ENCODE measurements at regions not wholly inside any gene's neighbourhood (a gene's known extent, or its start where the extent isn't known, plus 50 kb on each side); places are given as distances from the start of the nearest gene placed in this dataset.

DNA sequence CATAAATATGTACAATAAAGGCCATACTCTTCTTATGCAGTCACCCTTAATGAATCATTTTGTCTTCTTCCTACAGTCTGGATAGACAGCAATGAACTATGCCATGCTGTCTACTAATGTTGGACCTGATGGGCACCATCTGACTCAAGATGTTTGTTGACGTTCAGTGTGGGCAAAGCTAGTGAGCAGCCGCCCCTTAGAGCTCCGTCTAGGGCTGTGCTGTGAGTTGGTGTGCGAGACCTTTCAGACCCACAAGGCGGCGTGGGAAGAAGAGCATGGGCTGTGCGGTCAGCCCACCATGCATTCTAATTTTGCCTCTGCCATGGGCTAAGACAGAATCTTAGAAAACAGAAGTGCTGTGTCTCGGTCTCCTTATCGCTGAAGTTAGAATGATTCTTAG lies 829.4 kb downstream of the QKI start:
- no peaks in the 10 kb centered on the region for H3K9me3 ChIP-seq (ENCODE audit: insufficient read depth, low read length)
- no peak overlapping the region for H3K4me3 ChIP-seq (ENCODE audit: low read length)
- H2AFZ ChIP-seq (ENCODE audit: low read depth, low read length): no peak overlapping the region
- no peak overlapping the region for H3K9ac ChIP-seq (ENCODE audit: low read length)
- H3K27me3 ChIP-seq (ENCODE audit: low read depth, low read length): no peaks in the 10 kb centered on the region
- H3K36me3 ChIP-seq (replicated peaks; ENCODE audit: low read depth, low read length): no peaks in the 10 kb centered on the region
- no peaks in the 10 kb centered on the region for H3K79me2 ChIP-seq (ENCODE audit: low read length)
- no peaks in the 10 kb centered on the region for H3K4me1 ChIP-seq (ENCODE audit: low read length)
- TF ChIP-seq EZH2phosphoT487 (IDR thresholded peaks at IDR 0.05; ENCODE audit: low read depth) (no peak), CTCF (IDR thresholded peaks at IDR 0.05; ENCODE audit: low read depth, low read length) (no peak)
- no peak overlapping the region for H3K4me2 ChIP-seq (ENCODE audit: low read length)
- H4K20me1 ChIP-seq (ENCODE audit: insufficient read depth, low read length): no peaks in the 10 kb centered on the region
- H3K27ac ChIP-seq (ENCODE audit: low read length): no peak overlapping the region

- Histone ChIP-seq H4K20me1 (ENCODE audit: insufficient read depth, low read length) (no peaks in the 10 kb centered on the region), H3K4me2 (ENCODE audit: low read length) (no peak overlapping the region), H3K9me3 (ENCODE audit: insufficient read depth, low read length) (no peaks in the 10 kb centered on the region), H3K4me1 (ENCODE audit: low read length) (no peaks in the 10 kb centered on the region), H3K79me2 (ENCODE audit: low read length) (no peaks in the 10 kb centered on the region), H2AFZ (ENCODE audit: low read depth, low read length) (no peak overlapping the region), H3K36me3 (replicated peaks; ENCODE audit: low read depth, low read length) (no peaks in the 10 kb centered on the region), H3K4me3 (ENCODE audit: low read length) (no peak overlapping the region), H3K9ac (ENCODE audit: low read length) (no peak overlapping the region), H3K27me3 (ENCODE audit: low read depth, low read length) (no peaks in the 10 kb centered on the region), H3K27ac (ENCODE audit: low read length) (no peak overlapping the region)
- TF ChIP-seq EZH2phosphoT487 (IDR thresholded peaks at IDR 0.05; ENCODE audit: low read depth) (no peak), CTCF (IDR thresholded peaks at IDR 0.05; ENCODE audit: low read depth, low read length) (no peak)
These were observed 828.6 kb downstream of the QKI start for GRCh38 chr6:164243012-164243610.

GRCh38 chr6:164230804-164231203 lies 816.3 kb downstream of the QKI start:
- Histone ChIP-seq H3K36me3 (replicated peaks; ENCODE audit: low read depth, low read length) (no peaks in the 10 kb centered on the region), H3K27ac (ENCODE audit: low read length) (no peak overlapping the region), H2AFZ (ENCODE audit: low read depth, low read length) (no peak overlapping the region), H3K4me2 (ENCODE audit: low read length) (no peak overlapping the region), H3K9ac (ENCODE audit: low read length) (no peak overlapping the region), H4K20me1 (ENCODE audit: insufficient read depth, low read length) (no peaks in the 10 kb centered on the region), H3K9me3 (ENCODE audit: insufficient read depth, low read length) (no peaks in the 10 kb centered on the region), H3K4me1 (ENCODE audit: low read length) (no peaks in the 10 kb centered on the region), H3K27me3 (ENCODE audit: low read depth, low read length) (no peaks in the 10 kb centered on the region), H3K4me3 (ENCODE audit: low read length) (no peak overlapping the region), H3K79me2 (ENCODE audit: low read length) (no peaks in the 10 kb centered on the region)
- TF ChIP-seq CTCF (IDR thresholded peaks at IDR 0.05; ENCODE audit: low read depth, low read length): no peak
- no peak for TF ChIP-seq EZH2phosphoT487 (IDR thresholded peaks at IDR 0.05; ENCODE audit: low read depth)

DNA sequence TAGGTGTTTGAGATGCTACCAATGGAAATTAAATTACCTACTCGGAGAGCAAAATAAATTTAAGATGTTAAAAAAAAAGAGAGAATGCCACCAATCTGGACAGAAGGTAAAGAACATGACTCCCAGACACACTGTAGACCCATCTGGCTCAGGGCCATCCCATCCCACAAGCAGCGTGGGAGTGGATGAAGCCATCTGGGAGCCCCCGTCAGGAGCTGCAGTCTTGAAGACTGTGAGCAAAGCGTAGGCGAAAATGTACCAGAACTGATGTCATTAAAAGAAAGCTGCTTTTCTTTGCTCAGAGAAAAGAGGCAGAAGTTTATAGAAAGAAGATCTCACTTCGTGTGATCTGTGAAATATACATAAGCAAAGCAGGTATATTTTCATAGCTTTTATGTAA lies 815.7 kb downstream of the QKI start:
- no peak overlapping the region for H3K27ac ChIP-seq (ENCODE audit: low read length)
- no peak overlapping the region for H3K4me2 ChIP-seq (ENCODE audit: low read length)
- no peaks in the 10 kb centered on the region for H4K20me1 ChIP-seq (ENCODE audit: insufficient read depth, low read length)
- H3K36me3 ChIP-seq (replicated peaks; ENCODE audit: low read depth, low read length): no peaks in the 10 kb centered on the region
- H3K9me3 ChIP-seq (ENCODE audit: insufficient read depth, low read length): no peaks in the 10 kb centered on the region
- no peak overlapping the region for H2AFZ ChIP-seq (ENCODE audit: low read depth, low read length)
- no peak overlapping the region for H3K9ac ChIP-seq (ENCODE audit: low read length)
- no peaks in the 10 kb centered on the region for H3K79me2 ChIP-seq (ENCODE audit: low read length)
- no peak overlapping the region for H3K4me3 ChIP-seq (ENCODE audit: low read length)
- no peaks in the 10 kb centered on the region for H3K4me1 ChIP-seq (ENCODE audit: low read length)
- TF ChIP-seq EZH2phosphoT487 (IDR thresholded peaks at IDR 0.05; ENCODE audit: low read depth): no peak
- no peaks in the 10 kb centered on the region for H3K27me3 ChIP-seq (ENCODE audit: low read depth, low read length)
